HG03175 (cell line): ENCODE measurements at regions not wholly inside any gene's neighbourhood (a gene's known extent, or its start where the extent isn't known, plus 50 kb on each side); places are given as distances from the start of the nearest gene placed in this dataset.
"Not testable (repeated sequence)": the region's sequence is repeated elsewhere in the genome, so short reads cannot be mapped to it uniquely, and the experiment has no call there.

ENCODE experiments used
- ATAC-seq: cut with Tn5 transposase; IDR thresholded peaks from one replicate; pipeline ENCODE4 v1.9.1; 2021; ENCODE audit warnings: mild to moderate bottlenecking, moderate library complexity; ENCODE audit not compliant: unreplicated experiment

- no peak for ATAC-seq
Observed at GRCh38 chr6:163867518-163868292, 453.2 kb downstream of the QKI start.

- no peak for ATAC-seq
Observed at GRCh38 chr6:163866192-163866591, 451.7 kb downstream of the QKI start.

- ATAC-seq: no peak
Observed at GRCh38 chr6:163863565-163863964, 449.0 kb downstream of the QKI start.

- no peak for ATAC-seq
Observed at GRCh38 chr6:163862701-163863100, 448.2 kb downstream of the QKI start.

GRCh38 chr6:163861627-163862026 is 447.1 kb downstream of the QKI start:
- ATAC-seq: no peak

- no peak for ATAC-seq
Observed at GRCh38 chr6:163860287-163861081, 446.0 kb downstream of the QKI start.

GRCh38 chr6:163858870-163859269 is 444.4 kb downstream of the QKI start:
- not testable (repeated sequence) for ATAC-seq

- no peak for ATAC-seq
Observed at GRCh38 chr6:163857421-163857820, 442.9 kb downstream of the QKI start.

GRCh38 chr6:163850874-163851273 is 436.4 kb downstream of the QKI start:
- ATAC-seq: no peak

- ATAC-seq: no peak
Observed at GRCh38 chr6:163844761-163845160, 430.2 kb downstream of the QKI start.

- ATAC-seq: no peak
Observed at GRCh38 chr6:163844357-163844756, 429.8 kb downstream of the QKI start.

GRCh38 chr6:163843218-163843617 is 428.7 kb downstream of the QKI start:
- no peak for ATAC-seq

- ATAC-seq: no peak
Observed at GRCh38 chr6:163842467-163842866, 427.9 kb downstream of the QKI start.

GRCh38 chr6:163841733-163842132 is 427.2 kb downstream of the QKI start:
- no peak for ATAC-seq

- ATAC-seq: no peak
Observed at GRCh38 chr6:163841326-163841725, 426.8 kb downstream of the QKI start.

- ATAC-seq: no peak
Observed at GRCh38 chr6:163840880-163841279, 426.4 kb downstream of the QKI start.

- no peak for ATAC-seq
Observed at GRCh38 chr6:163839296-163839695, 424.8 kb downstream of the QKI start.

- no peak for ATAC-seq
Observed at GRCh38 chr6:163837691-163838431, 423.3 kb downstream of the QKI start.

- ATAC-seq: no peak
Observed at GRCh38 chr6:163836876-163837690, 422.6 kb downstream of the QKI start.

- no peak for ATAC-seq
Observed at GRCh38 chr6:163835439-163836171, 421.1 kb downstream of the QKI start.
